K562 (cell line): ENCODE measurements at regions not wholly inside any gene's neighbourhood (a gene's known extent, or its start where the extent isn't known, plus 50 kb on each side); places are given as distances from the start of the nearest gene placed in this dataset.
"Not testable (repeated sequence)": the region's sequence is repeated elsewhere in the genome, so short reads cannot be mapped to it uniquely, and the experiment has no call there.

Experiments
- ATAC-seq: fragments of 200-7000 bp; cut with Tn5 transposase; 3 replicates; pipeline ENCODE4 v1.9.1; 2020; ENCODE audit warnings: moderate library complexity
- BruUV-seq: library from RNA; stranded (reverse); fragments of 400-500 nt; replicated peaks from 2 replicates; lab custom pipeline; 2021; lab: Mats Ljungman, UMichigan
- CTCF ChIA-PET: fragments of 300-600 bp; formaldehyde crosslinking; extraction: SDS; loops from one replicate; lab custom pipeline; 2021; ENCODE audit warnings: low intra/inter-chr PET ratio; lab: Yijun Ruan, JAX
- POLR2A ChIA-PET: fragments of 300-600, 350-650 bp; sonication (Branson Sonifier 250); formaldehyde crosslinking; extraction: SDS; loops from one replicate; lab custom pipeline; 2021; ENCODE audit warnings: antibody characterized with exemption, inconsistent platforms; lab: Yijun Ruan, JAX
- DNase-seq, 4 experiments: peaks; one replicate each; pipeline versions ENCODE4 v3.0.0 to v3.0.0-alpha.2; 2011 to 2018; ENCODE audit warnings: low spot score in 3 of 4, mixed read lengths in 3 of 4; ENCODE audit errors: extremely low read depth in 1 of 4
- FAIRE-seq: peaks from 2 replicates; lab custom pipeline; 2011; peaks lifted over from hg19 to GRCh38; lab: Jason Lieb, UNC
- H2AFZ ChIP-seq: 2 replicates; pipeline ENCODE4 v1.6.0; 2011; ENCODE audit warnings: low read depth, low read length, control low read depth, inconsistent platforms
- H3K27ac ChIP-seq: fragments of 200-600 bp; 3 replicates; pipeline ENCODE4 v1.8.0; 2011; ENCODE audit warnings: low read depth, mild to moderate bottlenecking, control low read depth, inconsistent platforms, low read length, moderate library complexity, mixed read lengths; ENCODE audit errors: extremely low read depth
- H3K27me3 ChIP-seq, 2 experiments: fragments of 300-600 bp in 1 of 2; 2 replicates in 1 of 2; 3 replicates in 1 of 2; pipeline versions ENCODE4 v1.6.0 to v1.8.0; 2011; ENCODE audit warnings: inconsistent platforms in 2 of 2, low read length in 2 of 2, mild to moderate bottlenecking in 1 of 2, mixed read lengths in 1 of 2, moderate library complexity in 1 of 2; ENCODE audit not compliant: control insufficient read depth in 2 of 2, insufficient read depth in 2 of 2
- H3K36me3 ChIP-seq: fragments of 300-600 bp; 3 replicates; pipeline ENCODE4 v1.8.0; 2011; ENCODE audit warnings: mild to moderate bottlenecking, low read length, inconsistent platforms; ENCODE audit not compliant: control insufficient read depth, insufficient read depth
- H3K4me1 ChIP-seq, 2 experiments: fragments of 200-600 bp in 1 of 2; replicated peaks in 1 of 2; 2 replicates in 1 of 2; 3 replicates in 1 of 2; pipeline versions ENCODE4 v1.5.1 to v1.8.0; 2011; ENCODE audit warnings: inconsistent platforms in 2 of 2, low read length in 2 of 2, mild to moderate bottlenecking in 1 of 2, mixed read lengths in 1 of 2, moderate library complexity in 1 of 2; ENCODE audit not compliant: control insufficient read depth in 2 of 2, insufficient read depth in 2 of 2
- H3K4me2 ChIP-seq: 2 replicates; pipeline ENCODE4 v1.6.1; 2011; ENCODE audit warnings: low read length, control low read depth, inconsistent platforms, mixed read lengths; ENCODE audit not compliant: insufficient read depth
- H3K4me3 ChIP-seq: fragments of 200-600 bp; sonication (generic), shearing (Covaris generic); 2 replicates; pipeline ENCODE4 v1.5.1; 2016; ENCODE audit warnings: control low read depth, inconsistent platforms
- H3K79me2 ChIP-seq: fragments of 200-600 bp; 3 replicates; pipeline ENCODE4 v1.8.0; 2011; ENCODE audit warnings: low read length, inconsistent platforms; ENCODE audit not compliant: control insufficient read depth, insufficient read depth
- H3K9ac ChIP-seq, 2 experiments: 2 replicates each; pipeline versions ENCODE4 v1.6.0 to v1.6.1; 2011; ENCODE audit warnings: low read depth in 2 of 2, low read length in 2 of 2, control low read depth in 1 of 2, inconsistent platforms in 1 of 2, mild to moderate bottlenecking in 1 of 2, mixed read lengths in 1 of 2; ENCODE audit not compliant: insufficient read depth in 1 of 2
- H3K9me1 ChIP-seq: one replicate; pipeline ENCODE4 v1.6.0; 2011; ENCODE audit warnings: inconsistent platforms, mild to moderate bottlenecking, low read length, moderate library complexity; ENCODE audit not compliant: control insufficient read depth, insufficient read depth
- H3K9me3 ChIP-seq: replicated peaks from 2 replicates; pipeline ENCODE4 v1.5.1; 2011; ENCODE audit warnings: low read depth, low read length, inconsistent platforms; ENCODE audit not compliant: control insufficient read depth, insufficient read depth
- H4K20me1 ChIP-seq: replicated peaks from 2 replicates; pipeline ENCODE4 v1.6.1; 2011; ENCODE audit warnings: low read length, inconsistent platforms, mixed read lengths; ENCODE audit not compliant: control insufficient read depth, insufficient read depth
- KAT7 ChIP-seq: sonication (generic); formaldehyde crosslinking; IDR thresholded peaks from 2 replicates; pipeline ENCODE4 v1.8.0; 2022; ENCODE audit warnings: missing genetic modification reagents, mild to moderate bottlenecking, borderline replicate concordance
- TAF1 ChIP-seq: IDR thresholded peaks from 2 replicates; pipeline ENCODE4 v1.6.1; 2011; ENCODE audit warnings: mild to moderate bottlenecking, low read length, moderate library complexity; ENCODE audit not compliant: insufficient read depth, control insufficient read depth, severe bottlenecking; ENCODE audit errors: extremely low read depth
- TAF9B ChIP-seq: fragments of 450-650 bp; IDR thresholded peaks from 2 replicates; pipeline ENCODE4 v1.6.1; 2018; ENCODE audit warnings: mild to moderate bottlenecking; ENCODE audit not compliant: partially characterized antibody
- ZNF224 ChIP-seq: sonication (generic); formaldehyde crosslinking; IDR thresholded peaks from 2 replicates; pipeline ENCODE4 v1.8.0; 2022; ENCODE audit warnings: mild to moderate bottlenecking, missing genetic modification reagents
- ZNF707 ChIP-seq: fragments of 250-450 bp; sonication (Bioruptor Pico); conservative IDR thresholded peaks from 2 replicates; pipeline ENCODE4 v1.8.0; 2022; ENCODE audit warnings: inconsistent platforms, mild to moderate bottlenecking, moderate library complexity
- WGBS: fragments of 100-300 bp; shearing (Covaris generic); methylation state at CpG from one replicate; pipeline ENCODE4 v1.1.6; 2016; ENCODE audit warnings: low coverage, mixed read lengths; ENCODE audit not compliant: insufficient coverage; ENCODE audit errors: missing lambda C conversion rate; 5-methylcytosine and 5-hydroxymethylcytosine counted together
- in situ Hi-C: fragments of 300-500 bp; cut with MboI; formaldehyde crosslinking; loops from 4 replicates; pipeline ENCODE4 v1.15.0; 2018; ENCODE audit warnings: inconsistent platforms, mixed read lengths
- intact Hi-C: fragments of 100-400 bp; cut with micrococcal nuclease; formaldehyde crosslinking; loops from 2 replicates; pipeline ENCODE4 v1.14.2; 2022

- TF ChIP-seq TAF1, result no peak
- no peak for TF ChIP-seq ZNF224 (CRISPR knock-in tag)
- no peak for TF ChIP-seq TAF9B
- no peak for TF ChIP-seq ZNF707 (CRISPR knock-in tag)
- TF ChIP-seq, all 486 proteins: peak for 0
Observed at GRCh38 chr3:104943974-104944373, 422.7 kb upstream of the ALCAM start (continued).

DNA sequence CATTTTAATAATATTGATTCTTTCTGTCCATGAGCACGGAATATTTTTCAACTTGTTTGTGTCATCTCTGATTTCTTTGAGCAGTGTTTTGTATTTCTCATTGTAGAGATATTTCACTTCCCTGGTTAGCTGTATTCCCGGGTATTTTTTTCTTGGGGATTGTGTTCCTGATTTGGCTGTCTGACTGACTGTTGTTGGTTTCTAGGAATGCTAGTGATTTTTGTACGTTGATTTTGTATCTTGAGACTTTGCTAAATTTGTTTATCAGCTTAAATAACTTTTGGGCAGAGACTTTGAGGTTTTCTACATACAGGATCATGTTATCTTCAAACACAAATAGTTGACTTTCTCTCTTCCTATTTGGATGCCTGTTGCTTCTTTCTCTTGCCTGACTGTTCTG, 418.8 kb upstream of the ALCAM start:
- Histone ChIP-seq H3K36me3 (no peaks in the 10 kb centered on the region), H3K4me1 (no peaks in the 10 kb centered on the region), H3K27me3 (no peaks in the 10 kb centered on the region), H2AFZ (no peak overlapping the region), H3K9me3 (no peaks in the 10 kb centered on the region), H4K20me1 (no peaks in the 10 kb centered on the region), H3K9ac (no peak overlapping the region), H3K79me2 (no peaks in the 10 kb centered on the region), H3K9me1 (no peaks in the 10 kb centered on the region), H3K4me3 (no peak overlapping the region), H3K27ac (no peak overlapping the region), H3K4me2 (no peak overlapping the region)
- POLR2A ChIA-PET, result no interaction called here
- ATAC-seq (no peak), FAIRE-seq (no peak), DNase-seq (no peak)
- intact Hi-C loops, result no loop called here
- CTCF ChIA-PET, result no interaction called here
- in situ Hi-C loops, result no loop called here
- 0% methylated on average over 3 of the region's 3 CpGs for WGBS
- no peak for TF ChIP-seq KAT7
- BruUV-seq, result no TSS peak

GRCh38 chr3:104949810-104950209, 416.9 kb upstream of the ALCAM start:
- H3K79me2 ChIP-seq, H3K9ac ChIP-seq, CTCF ChIA-PET, H3K9me3 ChIP-seq, in situ Hi-C loops, intact Hi-C loops, H3K27me3 ChIP-seq, H3K4me3 ChIP-seq, BruUV-seq, H3K4me1 ChIP-seq, FAIRE-seq, DNase-seq, H3K36me3 ChIP-seq, H3K9me1 ChIP-seq, H2AFZ ChIP-seq, H4K20me1 ChIP-seq, H3K27ac ChIP-seq, POLR2A ChIA-PET, H3K4me2 ChIP-seq, ATAC-seq: not testable (repeated sequence)
- 5% methylated on average over 4 of the region's 4 CpGs for WGBS
